Suprapubic skin (tissue), 4 donors: ENCODE measurements at regions not wholly inside any gene's neighbourhood (a gene's known extent, or its start where the extent isn't known, plus 50 kb on each side); places are given as distances from the start of the nearest gene placed in this dataset.

Experiments used
- CTCF ChIP-seq, 2 donors: fragments of 200-600 bp in 1 of 2; fragments of 450-650 bp in 1 of 2; sonication (generic) in 1 of 2; IDR thresholded peaks; one replicate each; pipeline ENCODE4 v1.5.1; 2016 to 2019; ENCODE audit warnings: antibody characterized with exemption in 2 of 2, mild to moderate bottlenecking in 1 of 2, moderate library complexity in 1 of 2
- EP300 ChIP-seq: sonication (generic); formaldehyde crosslinking; IDR thresholded peaks from one replicate; pipeline ENCODE4 v1.6.1; 2017; ENCODE audit warnings: antibody characterized with exemption
- POLR2A ChIP-seq, 2 donors: fragments of 450-650 bp; IDR thresholded peaks; one replicate each; pipeline ENCODE4 v1.6.1; 2017; ENCODE audit warnings: antibody characterized with exemption in 2 of 2, mild to moderate bottlenecking in 2 of 2, moderate library complexity in 2 of 2
- POLR2AphosphoS5 ChIP-seq, 3 donors: sonication (generic); formaldehyde crosslinking; IDR thresholded peaks; one replicate each; pipeline ENCODE4 v1.6.1; 2017; ENCODE audit warnings: antibody characterized with exemption in 3 of 3

- TF ChIP-seq CTCF (IDR thresholded peaks at IDR 0.05), result no peak
- no peak for TF ChIP-seq EP300
- TF ChIP-seq POLR2AphosphoS5 (IDR thresholded peaks at IDR 0.05), result no peak
- TF ChIP-seq POLR2A (IDR thresholded peaks at IDR 0.05), result no peak
Measured at GRCh38 chr3:187809612-187809991, 64.3 kb upstream of the BCL6 start.
